Effector memory CD8-positive, alpha-beta T cell (primary cell): ENCODE measurements at regions not wholly inside any gene's neighbourhood (a gene's known extent, or its start where the extent isn't known, plus 50 kb on each side); places are given as distances from the start of the nearest gene placed in this dataset.
"Not testable (repeated sequence)": the region's sequence is repeated elsewhere in the genome, so short reads cannot be mapped to it uniquely, and the experiment has no call there.

ENCODE experiments used
- ATAC-seq: fragments of 150-1000 bp; cut with Tn5 transposase; replicated peaks from 2 replicates; pipeline ENCODE4 v1.10.0; 2021; ENCODE audit warnings: mild to moderate bottlenecking, moderate library complexity
- DNase-seq, 3 experiments: peaks; one replicate each; pipeline ENCODE4 v3.0.0; 2021
- H3K27ac Mint-ChIP-seq, 2 donors: one replicate each; pipeline ENCODE4 v1.8.0; 2022; ENCODE audit warnings: mild to moderate bottlenecking in 2 of 2, mixed read lengths in 2 of 2, moderate library complexity in 2 of 2
- H3K27me3 Mint-ChIP-seq, 2 donors: one replicate each; pipeline ENCODE4 v1.8.0; 2022; ENCODE audit warnings: mixed read lengths in 2 of 2
- H3K36me3 Mint-ChIP-seq: one replicate; pipeline ENCODE4 v1.8.0; 2022; ENCODE audit warnings: mild to moderate bottlenecking, moderate library complexity, mixed read lengths; ENCODE audit not compliant: insufficient read depth
- H3K4me1 Mint-ChIP-seq, 2 donors: one replicate each; pipeline ENCODE4 v1.8.0; 2022; ENCODE audit warnings: low read depth in 2 of 2, mixed read lengths in 2 of 2
- H3K4me3 Mint-ChIP-seq, 2 donors: one replicate each; pipeline ENCODE4 v1.8.0; 2022; ENCODE audit warnings: mild to moderate bottlenecking in 2 of 2, mixed read lengths in 2 of 2, moderate library complexity in 2 of 2
- H3K9me3 Mint-ChIP-seq, 2 donors: one replicate each; pipeline ENCODE4 v1.8.0; 2022; ENCODE audit warnings: mixed read lengths in 2 of 2

DNA sequence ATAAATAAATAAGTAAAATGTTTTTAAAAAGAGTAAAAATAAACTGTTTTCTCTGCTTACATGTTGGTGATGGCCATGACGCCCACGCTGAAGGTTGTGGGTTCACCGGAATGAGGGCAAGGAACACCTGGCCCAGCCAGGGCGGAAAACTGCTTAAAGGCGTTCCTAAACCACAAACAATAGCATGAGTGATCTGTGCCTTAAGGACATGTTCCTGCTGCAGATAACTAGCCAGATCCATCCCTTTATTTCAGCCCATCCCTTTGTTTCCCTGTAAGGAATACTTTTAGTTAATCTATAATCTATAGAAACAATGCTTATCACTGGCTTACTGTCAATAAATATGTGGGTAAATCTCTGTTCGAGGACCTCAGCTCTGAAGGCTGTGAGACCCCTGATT is 63.3 kb upstream of the CEP78 start:
- not testable (repeated sequence) for H3K9me3 Mint-ChIP-seq, H3K4me1 Mint-ChIP-seq, DNase-seq, H3K27me3 Mint-ChIP-seq, H3K4me3 Mint-ChIP-seq, ATAC-seq, H3K27ac Mint-ChIP-seq, H3K36me3 Mint-ChIP-seq

DNA sequence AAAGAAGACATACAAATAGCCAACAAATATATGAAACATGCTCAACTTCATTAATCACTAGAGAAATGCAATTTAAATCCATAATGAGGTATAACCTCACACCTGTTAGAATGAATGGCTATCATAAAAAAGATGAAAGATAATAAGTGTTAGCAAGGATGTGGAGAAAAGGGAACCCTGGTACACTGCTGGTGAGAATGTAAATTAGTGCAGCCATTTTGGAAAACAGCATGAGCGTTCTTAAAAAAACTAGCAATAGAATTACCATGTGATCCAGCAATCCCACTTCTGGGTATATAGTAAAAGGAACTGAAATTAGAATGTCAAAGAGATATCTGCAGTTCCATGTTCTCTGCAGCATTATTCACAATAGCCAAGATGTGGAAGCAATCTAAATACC is 64.2 kb upstream of the CEP78 start:
- H3K27me3 Mint-ChIP-seq, result no peaks in the 10 kb centered on the region
- DNase-seq, result no peak
- no peak overlapping the region for H3K4me3 Mint-ChIP-seq
- no peaks in the 10 kb centered on the region for H3K4me1 Mint-ChIP-seq
- H3K9me3 Mint-ChIP-seq, result no peaks in the 10 kb centered on the region
- no peaks in the 10 kb centered on the region for H3K36me3 Mint-ChIP-seq
- H3K27ac Mint-ChIP-seq, result no peak overlapping the region
- no peak for ATAC-seq

DNA sequence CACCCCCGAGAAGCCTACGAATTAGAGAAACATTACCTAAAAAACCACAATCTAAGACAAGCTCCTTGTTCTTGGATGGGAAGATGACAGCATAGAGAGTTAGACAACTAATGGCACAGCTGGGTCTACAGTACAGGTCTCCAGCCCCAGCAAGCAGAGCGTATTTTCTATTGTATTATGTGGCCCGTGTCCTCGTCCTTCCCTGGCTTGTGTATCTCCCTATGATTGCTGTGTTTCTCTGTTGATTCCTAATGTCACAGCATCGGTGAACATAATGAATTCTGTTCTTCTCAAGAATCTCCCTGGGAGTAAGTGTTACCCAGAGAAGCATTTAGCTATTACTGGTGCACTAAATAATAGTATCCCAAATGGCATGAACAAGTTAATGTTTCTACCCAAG is 66.8 kb upstream of the CEP78 start:
- no peak overlapping the region for H3K4me3 Mint-ChIP-seq

DNA sequence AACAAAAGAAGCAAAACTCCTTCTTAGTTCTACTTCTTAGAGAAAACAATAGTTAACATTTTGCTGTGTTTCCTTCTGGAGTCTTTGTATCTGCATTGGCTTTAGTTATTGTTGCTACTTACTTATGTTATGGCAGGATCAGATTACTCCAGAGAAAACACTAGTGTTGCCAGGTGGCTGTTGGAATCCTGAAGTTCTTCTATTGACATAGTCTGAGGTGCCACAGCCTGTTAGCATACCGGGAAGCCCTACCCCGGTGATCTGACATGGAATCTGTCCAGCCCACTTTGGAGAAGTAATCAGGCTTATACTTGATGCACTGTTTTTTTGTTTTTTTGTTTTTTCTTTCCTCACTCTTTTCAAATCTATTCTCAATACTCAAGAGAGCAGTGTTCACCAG is 68.5 kb upstream of the CEP78 start:
- Mint-ChIP-seq H3K36me3 (no peaks in the 10 kb centered on the region), H3K4me1 (no peaks in the 10 kb centered on the region), H3K27ac (no peak overlapping the region), H3K9me3 (peaks cover 2 to 12% of the 10 kb centered on the region in 2 donors), H3K4me3 (no peak overlapping the region), H3K27me3 (no peaks in the 10 kb centered on the region)
- ATAC-seq (no peak), DNase-seq (no peak)

More for the DNA sequence above, 66.8 kb upstream of the CEP78 start:
- Mint-ChIP-seq H3K36me3 (no peaks in the 10 kb centered on the region), H3K9me3 (peaks cover 0 to 2% of the 10 kb centered on the region in 2 donors), H3K27me3 (no peaks in the 10 kb centered on the region), H3K4me1 (no peaks in the 10 kb centered on the region), H3K27ac (no peak overlapping the region)
- ATAC-seq (no peak), DNase-seq (no peak)

DNA sequence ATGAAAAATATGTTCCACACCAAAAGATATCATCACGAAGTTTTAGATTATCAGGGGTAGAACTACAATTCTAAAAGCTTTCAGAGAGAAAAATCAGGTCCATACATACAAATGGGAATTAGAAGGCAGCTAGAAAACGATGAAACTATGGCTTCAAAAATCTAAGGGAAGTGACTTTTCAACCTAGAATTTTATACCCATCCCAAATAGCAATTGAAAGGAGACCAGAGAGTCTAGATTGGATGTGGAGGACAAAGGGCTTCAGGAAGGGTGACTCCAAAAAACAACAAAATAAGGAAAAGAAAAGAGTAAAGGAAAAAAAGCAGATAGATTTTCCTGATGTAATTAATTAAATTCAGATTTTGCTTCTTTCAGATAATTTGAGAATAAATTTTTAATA is 72.0 kb upstream of the CEP78 start:
- H3K27me3 Mint-ChIP-seq, result peaks cover 10 to 13% of the 10 kb centered on the region in 2 donors
- H3K4me1 Mint-ChIP-seq, result no peaks in the 10 kb centered on the region
- DNase-seq, result no peak
- no peak overlapping the region for H3K27ac Mint-ChIP-seq
- H3K36me3 Mint-ChIP-seq, result no peaks in the 10 kb centered on the region
- no peak overlapping the region for H3K4me3 Mint-ChIP-seq
- ATAC-seq, result no peak
- peaks cover 2 to 12% of the 10 kb centered on the region in 2 donors for H3K9me3 Mint-ChIP-seq

DNA sequence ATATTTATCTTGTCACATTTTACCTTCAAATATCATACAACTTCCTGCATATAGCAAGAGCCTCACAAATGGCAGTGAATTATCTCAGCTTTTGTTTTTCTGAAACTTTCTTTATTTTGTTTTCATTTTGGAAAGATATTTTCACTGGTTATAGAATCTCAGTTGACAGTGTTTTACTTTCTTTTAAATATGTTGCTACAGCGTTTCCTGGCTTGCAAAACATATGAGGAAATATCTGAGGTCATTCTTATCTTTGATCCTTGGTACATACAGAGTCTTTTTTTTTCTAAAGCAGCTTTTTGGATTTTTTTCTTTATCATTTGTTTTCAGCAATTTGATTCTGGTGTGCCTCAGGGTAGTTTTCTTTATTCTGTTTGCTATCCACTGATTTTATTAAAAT is 77.6 kb upstream of the CEP78 start:
- peaks cover 0 to 2% of the 10 kb centered on the region in 2 donors for H3K9me3 Mint-ChIP-seq
- no peaks in the 10 kb centered on the region for H3K4me1 Mint-ChIP-seq
- H3K36me3 Mint-ChIP-seq, result peaks cover 5% of the 10 kb centered on the region
- ATAC-seq (no peak), DNase-seq (no peak)
- H3K27ac Mint-ChIP-seq, result no peak overlapping the region
- no peak overlapping the region for H3K4me3 Mint-ChIP-seq
- peaks cover 10 to 23% of the 10 kb centered on the region in 2 donors for H3K27me3 Mint-ChIP-seq

DNA sequence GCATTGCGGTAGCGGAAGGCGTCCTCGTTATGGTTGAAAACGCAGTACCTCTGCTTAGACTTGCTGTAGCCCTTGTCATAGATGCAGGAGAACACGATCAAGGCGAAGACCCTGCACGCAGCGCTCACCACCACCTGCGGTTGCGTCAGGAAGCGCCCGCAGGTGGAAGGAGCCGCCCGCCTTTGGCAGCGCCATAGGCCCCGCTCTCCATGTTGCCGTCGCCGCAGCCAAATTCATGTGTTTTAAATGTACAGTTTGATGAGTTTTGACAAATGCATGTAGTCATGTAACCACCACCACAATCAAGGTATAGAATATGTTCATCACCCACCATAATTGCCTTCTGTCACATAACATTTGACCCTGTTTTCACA is 84.9 kb upstream of the CEP78 start:
- H3K9me3 Mint-ChIP-seq, result no peaks in the 10 kb centered on the region
- ATAC-seq (no peak), DNase-seq (no peak)
- H3K36me3 Mint-ChIP-seq, result peaks cover 5% of the 10 kb centered on the region
- no peak overlapping the region for H3K27ac Mint-ChIP-seq
- no peak overlapping the region for H3K4me3 Mint-ChIP-seq
- peaks cover 0 to 5% of the 10 kb centered on the region in 2 donors for H3K27me3 Mint-ChIP-seq
- H3K4me1 Mint-ChIP-seq, result no peaks in the 10 kb centered on the region

DNA sequence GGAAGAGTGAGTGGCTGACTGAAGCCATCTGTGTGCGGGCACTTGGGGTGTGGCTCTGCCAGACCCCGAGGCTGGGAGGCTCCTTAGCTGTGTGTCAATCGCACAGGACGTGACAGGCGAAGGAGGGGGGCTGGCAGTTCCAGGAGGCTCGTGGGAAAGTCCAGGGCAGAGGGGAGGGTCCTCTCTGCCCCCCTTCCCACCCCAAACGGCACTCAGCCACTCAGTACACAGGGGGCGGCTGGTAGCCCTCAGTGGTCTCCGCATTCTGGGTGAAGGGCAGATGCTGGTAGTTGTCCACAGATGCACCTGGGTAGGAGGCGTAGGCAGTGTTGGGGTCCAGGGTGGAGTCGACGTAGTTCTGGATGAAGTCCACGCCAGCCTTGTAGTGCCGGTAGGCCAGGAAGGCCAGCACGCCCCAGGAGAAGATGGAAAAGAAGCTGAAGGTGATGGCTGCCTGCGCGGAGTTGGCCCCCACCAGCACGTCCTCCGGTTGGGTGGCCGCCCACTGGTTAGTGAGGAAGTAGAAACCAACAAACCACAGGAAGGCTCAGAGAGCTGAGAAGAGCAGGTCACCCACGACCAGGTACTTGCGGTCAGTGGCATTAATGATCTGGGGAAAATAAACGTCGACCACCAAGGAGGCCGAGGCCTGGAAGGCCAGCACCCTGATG is 85.4 kb upstream of the CEP78 start:
- no peak for DNase-seq
- Mint-ChIP-seq H3K36me3 (peaks cover 5% of the 10 kb centered on the region), H3K9me3 (no peaks in the 10 kb centered on the region), H3K4me3 (no peak overlapping the region), H3K4me1 (no peaks in the 10 kb centered on the region), H3K27ac (peak overlapping the region in 1 of 2 donors; percentile 62), H3K27me3 (peaks cover 0 to 4% of the 10 kb centered on the region in 2 donors)
- ATAC-seq, result no peak

DNA sequence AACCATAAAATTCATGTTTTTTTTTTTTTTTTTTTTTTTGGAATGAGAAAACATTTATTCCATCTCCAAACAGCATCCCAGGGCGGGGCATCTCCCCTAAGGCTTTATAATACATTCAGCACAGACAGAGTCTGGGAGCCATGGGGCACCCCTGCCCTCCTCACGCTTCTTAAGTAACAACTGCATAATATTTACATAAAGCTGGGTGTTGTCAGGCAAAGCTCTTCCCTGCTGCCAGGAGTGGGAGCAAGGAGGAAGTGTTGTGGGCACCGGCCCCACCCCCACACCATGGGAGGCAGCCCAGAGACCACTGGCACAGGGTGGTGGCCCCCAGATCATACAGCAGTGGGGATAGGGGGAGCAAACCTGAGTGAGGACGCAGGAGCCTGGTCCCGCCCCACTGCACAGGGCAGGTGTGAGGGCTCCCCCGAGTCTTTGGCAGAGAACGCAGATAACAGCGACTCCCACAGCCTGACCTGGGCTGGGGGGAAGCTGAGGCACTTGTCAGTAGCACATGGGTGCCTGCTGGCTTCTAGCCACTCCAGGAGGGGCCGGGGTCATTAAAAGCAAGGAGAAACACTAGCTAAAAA is 86.1 kb upstream of the CEP78 start:
- H3K9me3 Mint-ChIP-seq, result no peaks in the 10 kb centered on the region
- no peaks in the 10 kb centered on the region for H3K4me1 Mint-ChIP-seq
- no peaks in the 10 kb centered on the region for H3K27me3 Mint-ChIP-seq
- H3K4me3 Mint-ChIP-seq, result no peak overlapping the region
- DNase-seq (no peak), ATAC-seq (no peak)
- H3K36me3 Mint-ChIP-seq, result peaks cover 5% of the 10 kb centered on the region
- no peak overlapping the region for H3K27ac Mint-ChIP-seq

DNA sequence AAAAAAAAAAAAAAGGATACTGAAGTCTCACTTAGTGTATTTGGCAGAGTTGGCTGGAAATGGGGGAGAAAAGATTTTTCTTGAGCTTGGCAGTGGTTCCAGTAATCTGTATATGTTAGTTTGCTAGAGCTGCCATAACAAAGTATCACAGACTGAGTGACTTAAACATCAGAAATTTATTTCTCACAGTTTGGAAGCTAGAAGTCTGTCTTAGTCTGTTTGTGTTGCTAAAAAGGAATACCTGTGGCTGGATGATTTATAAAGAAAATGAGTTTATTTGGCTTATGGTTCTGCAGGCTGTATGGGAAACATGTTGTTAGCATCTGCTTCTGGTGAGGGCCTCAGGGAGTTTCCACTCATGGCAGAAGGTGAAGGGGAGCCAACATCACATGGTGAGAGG is 89.6 kb upstream of the CEP78 start:
- ATAC-seq, result no peak
- H3K4me3 Mint-ChIP-seq, result no peak overlapping the region
- peaks cover 7 to 10% of the 10 kb centered on the region in 2 donors for H3K9me3 Mint-ChIP-seq

DNA sequence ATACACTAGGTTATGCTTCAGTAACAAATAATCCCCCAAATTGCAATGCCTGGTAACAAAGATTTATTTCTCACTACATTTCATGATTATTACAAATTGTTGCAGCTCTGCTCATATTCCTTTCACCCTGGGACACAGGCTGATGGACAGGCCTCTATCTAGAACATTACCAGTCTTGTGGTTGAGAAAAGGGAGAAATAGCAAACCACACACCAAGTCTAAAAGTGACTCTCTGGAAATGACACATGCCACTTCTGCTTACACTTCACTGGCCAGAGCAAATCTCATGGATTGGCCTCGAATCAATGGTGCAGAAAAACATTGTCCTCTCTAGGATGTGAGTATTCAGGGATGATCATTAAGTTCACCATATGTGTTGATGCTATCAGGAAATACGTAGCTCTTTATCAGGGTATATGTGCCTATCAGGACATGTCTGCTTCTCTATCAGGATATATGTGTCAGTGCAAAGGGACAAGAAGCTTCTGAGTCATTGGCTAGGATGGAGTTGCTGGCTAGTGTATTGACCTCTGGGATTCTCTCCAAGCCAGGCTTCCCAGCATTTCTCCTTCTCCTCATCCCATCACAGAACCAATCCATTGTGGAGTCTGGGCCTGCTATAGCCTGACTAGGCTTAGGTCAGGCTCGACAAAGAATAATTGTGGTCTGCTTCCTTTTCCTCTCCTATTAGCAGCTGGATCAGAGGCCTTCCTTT is 91.1 kb upstream of the CEP78 start:
- no peak for ATAC-seq
- peaks cover 0 to 4% of the 10 kb centered on the region in 2 donors for H3K27me3 Mint-ChIP-seq
- H3K9me3 Mint-ChIP-seq, result peaks cover 10% of the 10 kb centered on the region in 2 donors
- peaks cover 0 to 4% of the 10 kb centered on the region in 2 donors for H3K4me1 Mint-ChIP-seq
- no peak overlapping the region for H3K4me3 Mint-ChIP-seq
- no peak for DNase-seq
- H3K36me3 Mint-ChIP-seq, result no peaks in the 10 kb centered on the region
- peak overlapping the region in 1 of 2 donors; percentile 29 for H3K27ac Mint-ChIP-seq

More for the DNA sequence above, 89.6 kb upstream of the CEP78 start:
- DNase-seq, result no peak
- Mint-ChIP-seq H3K27ac (peak overlapping the region in 1 of 2 donors; percentile 7), H3K36me3 (no peaks in the 10 kb centered on the region), H3K27me3 (peaks cover 0 to 4% of the 10 kb centered on the region in 2 donors), H3K4me1 (peaks cover 0 to 4% of the 10 kb centered on the region in 2 donors)

DNA sequence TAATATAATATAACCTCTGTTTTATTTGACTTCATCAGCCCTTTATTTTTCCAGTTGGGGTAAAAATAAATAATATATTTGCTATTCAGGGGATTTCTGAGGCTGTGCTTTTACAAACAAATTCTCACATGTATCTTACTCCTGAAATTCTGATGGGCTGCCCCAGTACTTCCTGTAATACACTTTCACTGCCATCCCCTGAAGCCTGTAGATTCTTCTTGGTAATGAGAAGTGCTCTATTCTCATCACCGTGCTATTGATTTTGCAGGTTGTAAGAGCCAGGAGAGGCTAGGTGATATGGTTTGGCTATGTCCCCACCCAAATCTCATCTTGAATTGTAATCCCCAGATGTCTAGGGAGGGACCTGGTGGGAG is 91.9 kb upstream of the CEP78 start:
- no peak for ATAC-seq
- DNase-seq, result no peak
- no peak overlapping the region for H3K4me3 Mint-ChIP-seq
- peaks cover 0 to 4% of the 10 kb centered on the region in 2 donors for H3K27me3 Mint-ChIP-seq
- H3K9me3 Mint-ChIP-seq, result peaks cover 12 to 17% of the 10 kb centered on the region in 2 donors
- peaks cover 0 to 4% of the 10 kb centered on the region in 2 donors for H3K4me1 Mint-ChIP-seq
- no peaks in the 10 kb centered on the region for H3K36me3 Mint-ChIP-seq
- peak overlapping the region; percentile 29 to 57 for H3K27ac Mint-ChIP-seq

DNA sequence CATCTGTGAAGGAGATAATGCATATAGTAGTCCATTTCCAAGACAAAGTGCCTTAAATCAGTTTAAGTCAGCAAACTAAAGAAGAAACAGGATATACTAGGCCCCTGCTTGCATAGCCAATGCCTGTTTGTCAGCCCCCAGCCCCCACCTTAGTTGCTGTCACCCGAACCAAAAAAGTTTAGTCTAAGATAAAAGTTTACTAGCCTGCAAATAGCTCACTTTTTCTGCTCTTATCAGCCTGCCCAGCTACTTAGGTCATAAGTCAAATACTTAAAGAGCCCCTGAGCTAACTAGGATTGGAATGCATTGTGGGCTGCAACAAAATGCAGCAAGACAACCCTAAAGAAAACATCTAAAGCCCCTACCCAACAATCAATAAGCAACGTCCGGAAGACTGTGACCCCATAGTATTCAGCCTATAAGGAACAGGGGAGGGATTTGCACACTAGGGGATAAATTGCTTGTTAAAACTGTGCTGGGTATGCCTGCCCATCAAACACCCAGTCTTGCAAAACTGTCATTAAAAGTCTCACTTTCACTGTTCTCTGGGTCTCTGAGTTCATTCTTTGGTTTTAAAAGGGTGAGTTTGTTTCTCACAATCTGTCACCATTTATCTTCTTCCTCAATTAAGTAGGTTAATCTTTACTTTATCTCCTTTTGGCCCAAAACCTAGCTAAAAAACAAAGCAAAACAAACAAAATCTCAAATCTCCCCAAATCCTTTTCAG is 92.4 kb upstream of the CEP78 start:
- peaks cover 0 to 4% of the 10 kb centered on the region in 2 donors for H3K27me3 Mint-ChIP-seq
- peak overlapping the region; percentile 29 to 57 for H3K27ac Mint-ChIP-seq
- ATAC-seq, result no peak
- peaks cover 0 to 4% of the 10 kb centered on the region in 2 donors for H3K4me1 Mint-ChIP-seq
- no peaks in the 10 kb centered on the region for H3K36me3 Mint-ChIP-seq
- peaks cover 12 to 17% of the 10 kb centered on the region in 2 donors for H3K9me3 Mint-ChIP-seq
- no peak for DNase-seq
- no peak overlapping the region for H3K4me3 Mint-ChIP-seq
